GM19351 (cell line): ENCODE measurements at regions not wholly inside any gene's neighbourhood (a gene's known extent, or its start where the extent isn't known, plus 50 kb on each side); places are given as distances from the start of the nearest gene placed in this dataset.
"Not testable (repeated sequence)": the region's sequence is repeated elsewhere in the genome, so short reads cannot be mapped to it uniquely, and the experiment has no call there.

ENCODE experiments used
- ATAC-seq: cut with Tn5 transposase; IDR thresholded peaks from one replicate; pipeline ENCODE4 v1.9.1; 2021; ENCODE audit warnings: mild to moderate bottlenecking, moderate library complexity; ENCODE audit not compliant: unreplicated experiment

- ATAC-seq: no peak
These were observed 253.3 kb downstream of the KLF13 start for GRCh38 chr15:31579976-31580375.

- ATAC-seq: no peak
These were observed 257.6 kb downstream of the KLF13 start for GRCh38 chr15:31584195-31584594.

- ATAC-seq: no peak
These were observed 258.6 kb downstream of the KLF13 start for GRCh38 chr15:31585240-31585639.

- no peak for ATAC-seq
These were observed 260.2 kb downstream of the KLF13 start for GRCh38 chr15:31586841-31587240.

- ATAC-seq: no peak
These were observed 260.9 kb downstream of the KLF13 start for GRCh38 chr15:31587583-31587982.

- no peak for ATAC-seq
These were observed 264.0 kb downstream of the KLF13 start for GRCh38 chr15:31590609-31591008.

GRCh38 chr15:31591908-31592307 is 265.3 kb downstream of the KLF13 start:
- no peak for ATAC-seq

GRCh38 chr15:31597466-31597865 is 270.8 kb downstream of the KLF13 start:
- ATAC-seq: no peak

GRCh38 chr15:31598620-31599019 is 272.0 kb downstream of the KLF13 start:
- no peak for ATAC-seq

GRCh38 chr15:31605467-31605931 is 278.9 kb downstream of the KLF13 start:
- ATAC-seq: no peak

GRCh38 chr15:31606194-31606669 is 279.6 kb downstream of the KLF13 start:
- no peak for ATAC-seq

- ATAC-seq: no peak
These were observed 280.4 kb downstream of the KLF13 start for GRCh38 chr15:31606931-31607497.

- no peak for ATAC-seq
These were observed 281.0 kb downstream of the KLF13 start for GRCh38 chr15:31607656-31608055.

GRCh38 chr15:31609258-31609681 is 282.6 kb downstream of the KLF13 start:
- no peak for ATAC-seq

- no peak for ATAC-seq
These were observed 283.3 kb downstream of the KLF13 start for GRCh38 chr15:31609906-31610305.

GRCh38 chr15:31615643-31616415 is 289.2 kb downstream of the KLF13 start:
- ATAC-seq: no peak

GRCh38 chr15:31623297-31623696 is 296.7 kb downstream of the KLF13 start:
- ATAC-seq: not testable (repeated sequence)

GRCh38 chr15:31624115-31624514 is 297.5 kb downstream of the KLF13 start:
- not testable (repeated sequence) for ATAC-seq

GRCh38 chr15:31635715-31636114 is 309.1 kb downstream of the KLF13 start:
- not testable (repeated sequence) for ATAC-seq

- ATAC-seq: not testable (repeated sequence)
These were observed 310.3 kb downstream of the KLF13 start for GRCh38 chr15:31636911-31637310.

- not testable (repeated sequence) for ATAC-seq
These were observed 317.3 kb downstream of the KLF13 start for GRCh38 chr15:31643955-31644354.

- not testable (repeated sequence) for ATAC-seq
These were observed 318.1 kb downstream of the KLF13 start for GRCh38 chr15:31644761-31645160.
